Hepatocyte (in vitro differentiated cells): ENCODE measurements at regions not wholly inside any gene's neighbourhood (a gene's known extent, or its start where the extent isn't known, plus 50 kb on each side); places are given as distances from the start of the nearest gene placed in this dataset.

ENCODE experiments used
- DNase-seq: peaks from one replicate; pipeline ENCODE4 v3.0.0-alpha.2; 2016; ENCODE audit warnings: low spot score
- H2AFZ ChIP-seq: fragments of 200-600 bp; sonication (generic); 2 replicates; pipeline ENCODE4 v1.6.0; 2016; ENCODE audit warnings: antibody characterized with exemption, mild to moderate bottlenecking
- H3K27ac ChIP-seq: fragments of 200-600 bp; sonication (generic); 2 replicates; pipeline ENCODE4 v1.5.1; 2016; ENCODE audit warnings: mild to moderate bottlenecking
- H3K27me3 ChIP-seq: fragments of 200-600 bp; sonication (generic); 2 replicates; pipeline ENCODE4 v1.6.1; 2016
- H3K36me3 ChIP-seq: fragments of 200-600 bp; sonication (generic); replicated peaks from 2 replicates; pipeline ENCODE4 v1.5.1; 2016; ENCODE audit warnings: low read depth; ENCODE audit not compliant: insufficient read depth
- H3K4me1 ChIP-seq: fragments of 200-600 bp; sonication (generic); 2 replicates; pipeline ENCODE4 v1.5.1; 2016; ENCODE audit warnings: mild to moderate bottlenecking, moderate library complexity; ENCODE audit not compliant: insufficient read depth
- H3K4me2 ChIP-seq: fragments of 200-600 bp; sonication (generic); 2 replicates; pipeline ENCODE4 v1.6.0; 2016
- H3K4me3 ChIP-seq: fragments of 200-600 bp; sonication (generic); 2 replicates; pipeline ENCODE4 v1.5.1; 2016; ENCODE audit warnings: mild to moderate bottlenecking
- H3K79me2 ChIP-seq: fragments of 200-600 bp; sonication (generic); 2 replicates; pipeline ENCODE4 v1.6.0; 2017; ENCODE audit warnings: mild to moderate bottlenecking
- H3K9me2 ChIP-seq: fragments of 200-600 bp; sonication (generic); replicated peaks from 2 replicates; pipeline ENCODE4 v1.6.0; 2017; ENCODE audit warnings: mild to moderate bottlenecking; ENCODE audit not compliant: insufficient read depth
- H3K9me3 ChIP-seq: fragments of 200-600 bp; sonication (generic); 2 replicates; pipeline ENCODE4 v1.5.1; 2016; ENCODE audit warnings: low read depth, mild to moderate bottlenecking
- H4K20me1 ChIP-seq: fragments of 200-600 bp; sonication (generic); 2 replicates; pipeline ENCODE4 v1.6.0; 2016; ENCODE audit warnings: mild to moderate bottlenecking; ENCODE audit not compliant: insufficient read depth, poor library complexity, severe bottlenecking
- CTCF ChIP-seq: fragments of 200-600 bp; sonication (generic); IDR thresholded peaks from 2 replicates; pipeline ENCODE4 v1.5.1; 2016; ENCODE audit warnings: antibody characterized with exemption, mild to moderate bottlenecking; ENCODE audit not compliant: poor library complexity
- EZH2 ChIP-seq: fragments of 200-600 bp; sonication (generic); IDR thresholded peaks from 2 replicates; pipeline ENCODE4 v1.6.1; 2016; ENCODE audit warnings: antibody characterized with exemption, mild to moderate bottlenecking, borderline replicate concordance
- EZH2phosphoT487 ChIP-seq: fragments of 200-600 bp; sonication (generic); IDR thresholded peaks from one replicate; pipeline ENCODE4 v1.6.1; 2018; ENCODE audit warnings: antibody characterized with exemption, mild to moderate bottlenecking, low read depth, moderate library complexity; ENCODE audit not compliant: unreplicated experiment, severe bottlenecking
- WGBS: methylation state at CpG from one replicate; pipeline ENCODE4 v1.1.6; 2016; ENCODE audit warnings: low lambda C conversion rate; ENCODE audit errors: missing lambda C conversion rate; 5-methylcytosine and 5-hydroxymethylcytosine counted together

GRCh38 chr20:20932156-20932555, 174.0 kb downstream of the LINC00237 start:
- no peaks in the 10 kb centered on the region for H3K9me3 ChIP-seq
- no peak for DNase-seq
- H3K27me3 ChIP-seq = no peaks in the 10 kb centered on the region
- H3K9me2 ChIP-seq = no peaks in the 10 kb centered on the region
- H3K4me3 ChIP-seq = no peak overlapping the region
- 89% methylated on average over 5 of the region's 5 CpGs for WGBS
- H3K36me3 ChIP-seq = no peaks in the 10 kb centered on the region
- no peak for TF ChIP-seq EZH2phosphoT487
- TF ChIP-seq EZH2 = no peak
- TF ChIP-seq CTCF = no peak
- H2AFZ ChIP-seq = no peak overlapping the region
- no peak overlapping the region for H3K27ac ChIP-seq
- no peaks in the 10 kb centered on the region for H4K20me1 ChIP-seq
- H3K4me1 ChIP-seq = no peaks in the 10 kb centered on the region
- no peak overlapping the region for H3K4me2 ChIP-seq
- no peaks in the 10 kb centered on the region for H3K79me2 ChIP-seq

- no peaks in the 10 kb centered on the region for H3K79me2 ChIP-seq
- no peak overlapping the region for H3K27ac ChIP-seq
- DNase-seq = no peak
- H3K9me3 ChIP-seq = no peaks in the 10 kb centered on the region
- H3K36me3 ChIP-seq = no peaks in the 10 kb centered on the region
- H3K4me2 ChIP-seq = no peak overlapping the region
- no peak overlapping the region for H3K4me3 ChIP-seq
- 96% methylated on average over 3 of the region's 3 CpGs for WGBS
- H3K9me2 ChIP-seq = no peaks in the 10 kb centered on the region
- H2AFZ ChIP-seq = no peak overlapping the region
- H4K20me1 ChIP-seq = no peaks in the 10 kb centered on the region
- no peaks in the 10 kb centered on the region for H3K4me1 ChIP-seq
- TF ChIP-seq CTCF (no peak), EZH2 (no peak), EZH2phosphoT487 (no peak)
- no peaks in the 10 kb centered on the region for H3K27me3 ChIP-seq
These were observed 174.5 kb downstream of the LINC00237 start for GRCh38 chr20:20931632-20932031.

- H3K36me3 ChIP-seq = no peaks in the 10 kb centered on the region
- no peak for DNase-seq
- WGBS = 70% methylated on average over 3 of the region's 3 CpGs
These were observed 175.1 kb downstream of the LINC00237 start for GRCh38 chr20:20931024-20931423.

GRCh38 chr20:20930500-20930899, 175.7 kb downstream of the LINC00237 start:
- Histone ChIP-seq H3K79me2 (no peaks in the 10 kb centered on the region), H3K27ac (no peak overlapping the region), H3K4me3 (no peak overlapping the region), H3K9me3 (no peaks in the 10 kb centered on the region), H4K20me1 (no peaks in the 10 kb centered on the region), H3K36me3 (no peaks in the 10 kb centered on the region), H3K4me2 (no peak overlapping the region), H3K9me2 (no peaks in the 10 kb centered on the region), H3K4me1 (no peaks in the 10 kb centered on the region), H3K27me3 (no peaks in the 10 kb centered on the region), H2AFZ (no peak overlapping the region)
- no peak for DNase-seq
- TF ChIP-seq EZH2 (no peak), CTCF (no peak), EZH2phosphoT487 (no peak)
- WGBS = 88% methylated on average over 1 of the region's 1 CpG

More at GRCh38 chr20:20931024-20931423, 175.1 kb downstream of the LINC00237 start:
- H3K9me2 ChIP-seq = no peaks in the 10 kb centered on the region
- H2AFZ ChIP-seq = no peak overlapping the region
- no peaks in the 10 kb centered on the region for H3K27me3 ChIP-seq
- no peak overlapping the region for H3K4me3 ChIP-seq
- H3K9me3 ChIP-seq = no peaks in the 10 kb centered on the region
- H3K79me2 ChIP-seq = no peaks in the 10 kb centered on the region
- TF ChIP-seq EZH2phosphoT487 = no peak
- no peak for TF ChIP-seq EZH2
- no peaks in the 10 kb centered on the region for H4K20me1 ChIP-seq
- no peak overlapping the region for H3K4me2 ChIP-seq
- no peak overlapping the region for H3K27ac ChIP-seq
- no peaks in the 10 kb centered on the region for H3K4me1 ChIP-seq
